Ishikawa (cell line): ENCODE measurements at regions not wholly inside any gene's neighbourhood (a gene's known extent, or its start where the extent isn't known, plus 50 kb on each side); places are given as distances from the start of the nearest gene placed in this dataset.

Experiments
- EP300 ChIP-seq: IDR thresholded peaks from 2 replicates; pipeline ENCODE4 v1.6.1; 2012; ENCODE audit warnings: borderline replicate concordance
- MAX ChIP-seq: IDR thresholded peaks from 2 replicates; pipeline ENCODE4 v1.6.1; 2012
- USF1 ChIP-seq: IDR thresholded peaks from 2 replicates; pipeline ENCODE4 v1.6.1; 2012
- YY1 ChIP-seq: IDR thresholded peaks from 2 replicates; pipeline ENCODE4 v1.6.1; 2012; ENCODE audit warnings: low read depth

- TF ChIP-seq MAX (no peak), EP300 (no peak), YY1 (no peak), USF1 (no peak)
Observed at GRCh38 chr16:85373741-85374570, 239.2 kb upstream of the GSE1 start.
